Suprapubic skin (tissue), 3 donors: ENCODE measurements at regions not wholly inside any gene's neighbourhood (a gene's known extent, or its start where the extent isn't known, plus 50 kb on each side); places are given as distances from the start of the nearest gene placed in this dataset.

Experiments
- CTCF ChIP-seq, 2 donors: fragments of 200-600 bp in 1 of 2; fragments of 450-650 bp in 1 of 2; sonication (generic) in 1 of 2; IDR thresholded peaks; one replicate each; pipeline ENCODE4 v1.5.1; 2016 to 2019; ENCODE audit warnings: antibody characterized with exemption in 2 of 2, mild to moderate bottlenecking in 1 of 2, moderate library complexity in 1 of 2
- EP300 ChIP-seq: sonication (generic); formaldehyde crosslinking; IDR thresholded peaks from one replicate; pipeline ENCODE4 v1.6.1; 2017; ENCODE audit warnings: antibody characterized with exemption
- POLR2A ChIP-seq, 2 donors: fragments of 450-650 bp; IDR thresholded peaks; one replicate each; pipeline ENCODE4 v1.6.1; 2017; ENCODE audit warnings: antibody characterized with exemption in 2 of 2, mild to moderate bottlenecking in 2 of 2, moderate library complexity in 2 of 2

DNA sequence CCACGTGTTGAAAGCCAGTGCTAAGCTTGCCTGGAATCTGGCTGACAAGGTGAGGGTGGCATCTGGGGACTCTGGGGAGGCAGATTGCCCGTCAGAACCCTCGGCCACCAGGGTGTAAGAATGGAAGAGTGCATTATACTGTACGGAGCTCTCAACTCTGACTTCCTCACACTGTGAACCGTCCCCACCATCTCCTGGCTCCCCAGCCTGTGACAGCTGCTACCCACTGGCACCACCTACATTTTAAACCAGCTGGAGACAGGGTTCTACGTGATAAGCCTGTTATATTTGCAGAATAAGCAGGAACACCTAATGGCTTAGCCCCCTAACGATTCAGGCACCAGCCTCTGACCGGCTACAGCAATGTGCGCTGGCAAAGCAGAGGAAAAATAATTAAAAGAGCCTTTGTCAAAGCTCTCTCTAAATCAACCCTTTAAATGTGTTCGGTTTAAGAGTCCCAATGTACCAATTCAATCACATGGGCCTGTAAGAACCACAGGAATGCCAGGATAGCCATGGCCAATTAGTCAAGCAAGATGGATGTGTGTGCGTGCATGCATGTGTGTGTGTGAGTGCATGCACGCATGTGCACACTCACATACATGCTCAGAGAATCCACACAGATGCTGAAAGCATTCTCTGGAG is 89.1 kb upstream of the TAB2 start:
- no peak for TF ChIP-seq POLR2A (IDR thresholded peaks at IDR 0.05)
- no peak for TF ChIP-seq CTCF (IDR thresholded peaks at IDR 0.05)
- no peak for TF ChIP-seq EP300
